H1 (cell line): ENCODE measurements at regions not wholly inside any gene's neighbourhood (a gene's known extent, or its start where the extent isn't known, plus 50 kb on each side); places are given as distances from the start of the nearest gene placed in this dataset.

Experiments
- CBX5 ChIP-seq: fragments of 300-800, 300-1000 bp; sonication (generic); IDR thresholded peaks from 2 replicates; pipeline ENCODE4 v1.7.1; 2016; ENCODE audit warnings: antibody characterized with exemption, low read length, low read depth

- no peak for TF ChIP-seq CBX5
Measured at GRCh38 chr10:57894361-57894760, 373.3 kb downstream of the IPMK start (continued).
